GM21723 (cell line): ENCODE measurements at regions not wholly inside any gene's neighbourhood (a gene's known extent, or its start where the extent isn't known, plus 50 kb on each side); places are given as distances from the start of the nearest gene placed in this dataset.
"Not testable (repeated sequence)": the region's sequence is repeated elsewhere in the genome, so short reads cannot be mapped to it uniquely, and the experiment has no call there.

Experiments
- ATAC-seq: cut with Tn5 transposase; IDR thresholded peaks from one replicate; pipeline ENCODE4 v1.9.1; 2021; ENCODE audit warnings: mild to moderate bottlenecking, moderate library complexity; ENCODE audit not compliant: unreplicated experiment

- ATAC-seq = no peak
Measured at GRCh38 chr11:28938091-28938490, 829.9 kb downstream of the METTL15 start.

- ATAC-seq = no peak
Measured at GRCh38 chr11:28932940-28933339, 824.8 kb downstream of the METTL15 start.

- ATAC-seq = no peak
Measured at GRCh38 chr11:28924004-28924403, 815.8 kb downstream of the METTL15 start.

GRCh38 chr11:28922386-28922981 is 814.3 kb downstream of the METTL15 start:
- ATAC-seq = no peak

GRCh38 chr11:28919194-28919593 is 811.0 kb downstream of the METTL15 start:
- ATAC-seq = no peak

- no peak for ATAC-seq
Measured at GRCh38 chr11:28913883-28914282, 805.7 kb downstream of the METTL15 start.

GRCh38 chr11:28911829-28912228 is 803.6 kb downstream of the METTL15 start:
- ATAC-seq = no peak

GRCh38 chr11:28910926-28911325 is 802.7 kb downstream of the METTL15 start:
- ATAC-seq = no peak

- no peak for ATAC-seq
Measured at GRCh38 chr11:28903716-28904115, 795.5 kb downstream of the METTL15 start.

- ATAC-seq = no peak
Measured at GRCh38 chr11:28900427-28900826, 792.2 kb downstream of the METTL15 start.

GRCh38 chr11:28899706-28900105 is 791.5 kb downstream of the METTL15 start:
- ATAC-seq = no peak

- ATAC-seq = not testable (repeated sequence)
Measured at GRCh38 chr11:28890601-28891040, 782.4 kb downstream of the METTL15 start.

- ATAC-seq = no peak
Measured at GRCh38 chr11:28887681-28888080, 779.5 kb downstream of the METTL15 start.

- no peak for ATAC-seq
Measured at GRCh38 chr11:28879869-28880268, 771.7 kb downstream of the METTL15 start.

- ATAC-seq = no peak
Measured at GRCh38 chr11:28878025-28878424, 769.8 kb downstream of the METTL15 start.

- no peak for ATAC-seq
Measured at GRCh38 chr11:28877340-28877739, 769.2 kb downstream of the METTL15 start.

GRCh38 chr11:28874706-28875105 is 766.5 kb downstream of the METTL15 start:
- no peak for ATAC-seq

GRCh38 chr11:28871090-28871489 is 762.9 kb downstream of the METTL15 start:
- ATAC-seq = no peak

GRCh38 chr11:28863422-28863821 is 755.2 kb downstream of the METTL15 start:
- no peak for ATAC-seq

GRCh38 chr11:28860893-28861292 is 752.7 kb downstream of the METTL15 start:
- no peak for ATAC-seq

- no peak for ATAC-seq
Measured at GRCh38 chr11:28858076-28858475, 749.9 kb downstream of the METTL15 start.

- ATAC-seq = no peak
Measured at GRCh38 chr11:28849053-28849452, 740.9 kb downstream of the METTL15 start.

GRCh38 chr11:28842716-28843115 is 734.5 kb downstream of the METTL15 start:
- no peak for ATAC-seq
